B cell (primary cell): ENCODE measurements at regions not wholly inside any gene's neighbourhood (a gene's known extent, or its start where the extent isn't known, plus 50 kb on each side); places are given as distances from the start of the nearest gene placed in this dataset.

Experiments used
- ATAC-seq: fragments of 200-7000 bp; cut with Tn5 transposase; one replicate; pipeline ENCODE4 v1.10.0; 2021; ENCODE audit warnings: low read depth, mild to moderate bottlenecking, moderate number of reproducible peaks, moderate library complexity
- CTCF ChIA-PET: fragments of 350-600 bp; sonication (Branson Sonifier 250); formaldehyde crosslinking; loops from one replicate; lab custom pipeline; 2021; ENCODE audit warnings: antibody characterized with exemption, inconsistent platforms; lab: Charles Lee
- POLR2A ChIA-PET: fragments of 350-600 bp; sonication (Branson Sonifier 250); formaldehyde crosslinking; loops from one replicate; lab custom pipeline; 2021; ENCODE audit warnings: antibody characterized with exemption; lab: Charles Lee
- DNase-seq: peaks from one replicate; pipeline ENCODE4 v3.0.0; 2013
- H2AFZ ChIP-seq: 2 replicates; pipeline ENCODE4 v1.6.1; 2012; ENCODE audit warnings: mild to moderate bottlenecking, low read depth, low read length; ENCODE audit not compliant: insufficient read depth, poor library complexity, severe bottlenecking
- H3K27ac ChIP-seq, 2 donors: 1 replicate in 1 of 2; 2 replicates in 1 of 2; pipeline ENCODE4 v1.5.1; 2012 to 2013; ENCODE audit warnings: low read length in 2 of 2, mild to moderate bottlenecking in 2 of 2, moderate library complexity in 1 of 2
- H3K27me3 ChIP-seq, 4 experiments: fragments of 200-600 bp in 1 of 4; sonication (generic) in 1 of 4; replicated peaks in 1 of 4; 1 replicate in 2 of 4; 2 replicates in 2 of 4; pipeline versions ENCODE4 v1.6.1 to v1.7.0; 2013 to 2016; ENCODE audit warnings: low read length in 3 of 4, mild to moderate bottlenecking in 2 of 4, mixed read lengths in 1 of 4, moderate library complexity in 1 of 4; ENCODE audit not compliant: insufficient read depth in 4 of 4, control insufficient read depth in 3 of 4; ENCODE audit errors: control extremely low read depth in 1 of 4
- H3K36me3 ChIP-seq, 2 experiments: replicated peaks in 1 of 2; 1 replicate in 1 of 2; 2 replicates in 1 of 2; pipeline versions ENCODE4 v1.6.1 to v1.7.1; 2013; ENCODE audit warnings: low read length in 1 of 2; ENCODE audit not compliant: insufficient read depth in 2 of 2, control insufficient read depth in 1 of 2; ENCODE audit errors: control extremely low read depth in 1 of 2, extremely low read depth in 1 of 2
- H3K4me1 ChIP-seq, 2 donors: fragments of 200-600 bp in 1 of 2; sonication (generic) in 1 of 2; 1 replicate in 1 of 2; 2 replicates in 1 of 2; pipeline versions ENCODE4 v1.5.1 to v1.6.1; 2013 to 2017; ENCODE audit warnings: low read length in 2 of 2; ENCODE audit not compliant: control insufficient read depth in 2 of 2, insufficient read depth in 2 of 2
- H3K4me2 ChIP-seq: replicated peaks from 2 replicates; pipeline ENCODE3; 2012; ENCODE audit warnings: mild to moderate bottlenecking, low read depth, low read length; ENCODE audit not compliant: poor library complexity, severe bottlenecking
- H3K4me3 ChIP-seq, 5 experiments: fragments of 200-600 bp in 1 of 5; sonication (generic) in 1 of 5; 1 replicate in 3 of 5; 2 replicates in 2 of 5; pipeline versions ENCODE4 v1.5.1 to v1.7.0; 2011 to 2016; ENCODE audit warnings: low read length in 4 of 5, mild to moderate bottlenecking in 4 of 5, low read depth in 2 of 5, control low read depth in 1 of 5, moderate library complexity in 1 of 5; ENCODE audit not compliant: insufficient read depth in 1 of 5; ENCODE audit errors: control extremely low read depth in 1 of 5, extremely low read depth in 1 of 5
- H3K79me2 ChIP-seq: fragments of 200-600 bp; sonication (generic); one replicate; pipeline ENCODE4 v1.6.0; 2016; ENCODE audit warnings: low read length; ENCODE audit not compliant: control insufficient read depth, insufficient read depth
- H3K9ac ChIP-seq: fragments of 200-600 bp; sonication (generic); 2 replicates; pipeline ENCODE4 v1.6.1; 2017; ENCODE audit warnings: mild to moderate bottlenecking, low read length, moderate library complexity
- H3K9me3 ChIP-seq, 3 donors: one replicate each; pipeline versions ENCODE4 v1.6.1 to v1.7.1; 2013; ENCODE audit warnings: low read length in 2 of 3; ENCODE audit not compliant: control insufficient read depth in 2 of 3, insufficient read depth in 1 of 3; ENCODE audit errors: control extremely low read depth in 1 of 3
- H4K20me1 ChIP-seq: 2 replicates; pipeline ENCODE4 v1.6.0; 2012; ENCODE audit warnings: mild to moderate bottlenecking, low read length; ENCODE audit not compliant: insufficient read depth, control insufficient read depth, poor library complexity, severe bottlenecking
- H3K27ac Mint-ChIP-seq: one replicate; pipeline ENCODE4 v1.8.0; 2021; ENCODE audit warnings: mixed read lengths
- H3K27me3 Mint-ChIP-seq: one replicate; pipeline ENCODE4 v1.8.0; 2021; ENCODE audit warnings: mixed read lengths
- H3K4me1 Mint-ChIP-seq: one replicate; pipeline ENCODE4 v1.8.0; 2021; ENCODE audit warnings: mixed read lengths
- H3K4me3 Mint-ChIP-seq: one replicate; pipeline ENCODE4 v1.8.0; 2021; ENCODE audit warnings: mixed read lengths
- H3K9me3 Mint-ChIP-seq: one replicate; pipeline ENCODE4 v1.8.0; 2022; ENCODE audit warnings: mixed read lengths; ENCODE audit not compliant: insufficient read depth
- CTCF ChIP-seq: fragments of 200-600 bp; IDR thresholded peaks from one replicate; pipeline ENCODE4 v1.8.0; 2022; ENCODE audit warnings: antibody characterized with exemption, mild to moderate bottlenecking
- EZH2 ChIP-seq: IDR thresholded peaks from 2 replicates; pipeline ENCODE4 v1.6.1; 2012; ENCODE audit warnings: borderline replicate concordance, low read depth, mild to moderate bottlenecking, moderate library complexity, low read length; ENCODE audit not compliant: insufficient read depth, poor library complexity, severe bottlenecking
- WGBS: methylation state at CpG from one replicate; pipeline ENCODE4 v1.1.5; 2013; ENCODE audit warnings: missing lambda C conversion rate; ENCODE audit not compliant: insufficient coverage; 5-methylcytosine and 5-hydroxymethylcytosine counted together
- intact Hi-C: fragments of 100-400 bp; cut with micrococcal nuclease; formaldehyde crosslinking; loops from one replicate; pipeline ENCODE4 v1.10.0; 2022

- ChIA-PET CTCF (no interaction called here), POLR2A (no interaction called here)
- H3K4me1 Mint-ChIP-seq, result peaks cover 9% of the 10 kb centered on the region
- Histone ChIP-seq H3K27ac (no peak overlapping the region), H2AFZ (no peak overlapping the region), H3K9me3 (peaks cover 0 to 4% (median 0%) of the 10 kb centered on the region in 3 donors), H4K20me1 (no peaks in the 10 kb centered on the region), H3K4me1 (peaks cover 10 to 11% of the 10 kb centered on the region in 2 donors), H3K4me3 (no peak overlapping the region), H3K4me2 (no peak overlapping the region), H3K27me3 (peaks cover 0 to 33% (median 23%) of the 10 kb centered on the region in 4 experiments), H3K9ac (peak overlapping the region; percentile 26), H3K36me3 (no peaks in the 10 kb centered on the region), H3K79me2 (no peaks in the 10 kb centered on the region)
- H3K27me3 Mint-ChIP-seq, result peaks cover 67% of the 10 kb centered on the region
- ATAC-seq (no peak), DNase-seq (no peak)
- H3K9me3 Mint-ChIP-seq, result no peaks in the 10 kb centered on the region
- no peak for TF ChIP-seq CTCF
- no peak for TF ChIP-seq EZH2
- peak overlapping the region; percentile 25 for H3K4me3 Mint-ChIP-seq
- WGBS, result 51% methylated on average over 5 of the region's 7 CpGs
- H3K27ac Mint-ChIP-seq, result no peak overlapping the region
- intact Hi-C loops, result no loop called here
These were observed 224.8 kb downstream of the STIM2 start for GRCh38 chr4:27085396-27085795.

GRCh38 chr4:27087306-27088045, 226.8 kb downstream of the STIM2 start:
- no peaks in the 10 kb centered on the region for H3K36me3 ChIP-seq
- TF ChIP-seq CTCF, result no peak
- TF ChIP-seq EZH2, result no peak
- DNase-seq (no peak), ATAC-seq (no peak)
- no peak overlapping the region for H3K4me3 ChIP-seq
- H3K4me3 Mint-ChIP-seq, result no peak overlapping the region
- intact Hi-C loops, result no loop called here
- no peak overlapping the region for H3K9ac ChIP-seq
- no peak overlapping the region for H2AFZ ChIP-seq
- H3K4me1 ChIP-seq, result peaks cover 10 to 11% of the 10 kb centered on the region in 2 donors
- H3K27me3 Mint-ChIP-seq, result peaks cover 65% of the 10 kb centered on the region
- no peak overlapping the region for H3K4me2 ChIP-seq
- peaks cover 9% of the 10 kb centered on the region for H3K4me1 Mint-ChIP-seq
- WGBS, result 86% methylated on average over 5 of the region's 8 CpGs
- peaks cover 0 to 4% (median 0%) of the 10 kb centered on the region in 3 donors for H3K9me3 ChIP-seq
- no peak overlapping the region for H3K27ac ChIP-seq
- POLR2A ChIA-PET, result no interaction called here
- no peak overlapping the region for H3K27ac Mint-ChIP-seq
- H3K79me2 ChIP-seq, result no peaks in the 10 kb centered on the region
- no peaks in the 10 kb centered on the region for H4K20me1 ChIP-seq
- CTCF ChIA-PET, result no interaction called here
- peaks cover 0 to 42% (median 23%) of the 10 kb centered on the region in 4 experiments for H3K27me3 ChIP-seq
- H3K9me3 Mint-ChIP-seq, result no peaks in the 10 kb centered on the region
